HepG2 (cell line): ENCODE measurements at regions not wholly inside any gene's neighbourhood (a gene's known extent, or its start where the extent isn't known, plus 50 kb on each side); places are given as distances from the start of the nearest gene placed in this dataset.

ENCODE experiments used
- ARNTL ChIP-seq: sonication (generic); formaldehyde crosslinking; IDR thresholded peaks from 2 replicates; pipeline ENCODE4 v1.4.0; 2020; ENCODE audit warnings: mild to moderate bottlenecking, missing genetic modification reagents
- BATF2 ChIP-seq: sonication (generic); formaldehyde crosslinking; IDR thresholded peaks from 2 replicates; pipeline ENCODE4 v1.8.0; 2022; ENCODE audit warnings: mild to moderate bottlenecking, missing genetic modification reagents, moderate library complexity
- EP300 ChIP-seq, 3 experiments: sonication (generic) in 1 of 3; formaldehyde crosslinking in 1 of 3; IDR thresholded peaks; 2 replicates each; pipeline versions ENCODE4 v1.5.1 to v1.6.1; 2011 to 2020; ENCODE audit warnings: low read depth in 2 of 3, low read length in 2 of 3, borderline replicate concordance in 1 of 3, improper control_type of control experiment in 1 of 3, mild to moderate bottlenecking in 1 of 3, missing genetic modification reagents in 1 of 3, moderate library complexity in 1 of 3
- FOSL1 ChIP-seq: sonication (generic); formaldehyde crosslinking; IDR thresholded peaks from 2 replicates; pipeline ENCODE4 v1.9.0; 2021; ENCODE audit warnings: missing genetic modification reagents, borderline replicate concordance
- FOXP1 ChIP-seq, 2 experiments: fragments of 450-650 bp in 1 of 2; IDR thresholded peaks; 2 replicates each; pipeline ENCODE4 v1.6.1; 2017 to 2018; ENCODE audit warnings: antibody characterized with exemption in 1 of 2
- TCF7L2 ChIP-seq: IDR thresholded peaks from 2 replicates; pipeline ENCODE4 v1.6.1; 2011; ENCODE audit warnings: mild to moderate bottlenecking, low read depth, low read length, moderate library complexity
- ZBTB26 ChIP-seq: IDR thresholded peaks from 2 replicates; pipeline ENCODE4 v1.6.1; 2016; ENCODE audit warnings: missing compliant biosample characterization, missing genetic modification reagents, borderline replicate concordance
- ZNF773 ChIP-seq: sonication (generic); formaldehyde crosslinking; IDR thresholded peaks from 2 replicates; pipeline ENCODE4 v1.4.0; 2020; ENCODE audit warnings: missing genetic modification reagents, borderline replicate concordance

DNA sequence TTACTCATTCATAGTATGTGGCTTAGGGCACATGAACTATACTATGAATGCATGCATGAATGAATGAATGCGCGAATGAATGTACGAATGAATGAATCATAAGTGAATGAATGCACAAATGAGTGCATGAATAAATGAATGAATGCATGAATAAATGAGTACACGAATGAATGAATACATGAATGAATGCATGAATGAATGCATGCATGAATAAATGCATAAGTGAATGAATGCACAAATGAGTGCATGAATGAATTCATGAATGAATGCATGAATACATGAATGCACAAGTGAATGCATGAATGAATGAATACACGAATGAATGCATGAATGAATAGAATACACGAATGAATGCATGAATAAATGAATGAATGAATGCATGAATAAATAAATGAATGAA, 52.5 kb upstream of the FCN1 start:
- TF ChIP-seq BATF2 (no peak), ZNF773 (CRISPR knock-in tag) (no peak), TCF7L2 (no peak), EP300 (IDR thresholded peaks at IDR 0.05; ENCODE audit: low read depth in 2 of 2, low read length in 2 of 2) (no peak), EP300 (CRISPR knock-in tag; IDR thresholded peaks at IDR 0.05; ENCODE audit: borderline replicate concordance) (no peak), FOSL1 (CRISPR knock-in tag) (no peak), ZBTB26 (no peak), ARNTL (CRISPR knock-in tag) (no peak), FOXP1 (IDR thresholded peaks at IDR 0.05) (no peak), FOXP1 (CRISPR knock-in tag; IDR thresholded peaks at IDR 0.05) (no peak)
